Neuronal stem cell (in vitro differentiated cells): ENCODE measurements at regions not wholly inside any gene's neighbourhood (a gene's known extent, or its start where the extent isn't known, plus 50 kb on each side); places are given as distances from the start of the nearest gene placed in this dataset.

Source experiments
- DNase-seq: peaks from one replicate; pipeline ENCODE4 v3.0.0-alpha.2; 2013; ENCODE audit warnings: low spot score
- H2AFZ ChIP-seq: one replicate; pipeline ENCODE4 v1.6.1; 2013; ENCODE audit warnings: mild to moderate bottlenecking, low read length, inconsistent platforms
- H2AK5ac ChIP-seq: 2 replicates; pipeline ENCODE4 v1.6.1; 2013; ENCODE audit warnings: low read depth, mild to moderate bottlenecking, inconsistent platforms, low read length, moderate library complexity, mixed read lengths
- H2BK120ac ChIP-seq: 2 replicates; pipeline ENCODE4 v1.6.1; 2013; ENCODE audit warnings: low read depth, mild to moderate bottlenecking, inconsistent platforms, low read length, moderate library complexity, mixed read lengths
- H2BK12ac ChIP-seq: one replicate; pipeline ENCODE4 v1.6.1; 2013; ENCODE audit warnings: low read length, inconsistent platforms
- H2BK15ac ChIP-seq: 2 replicates; pipeline ENCODE4 v1.6.1; 2013; ENCODE audit warnings: mild to moderate bottlenecking, low read length, inconsistent platforms, mixed read lengths
- H2BK5ac ChIP-seq: one replicate; pipeline ENCODE4 v1.6.1; 2013; ENCODE audit warnings: inconsistent platforms, mild to moderate bottlenecking, low read length, moderate library complexity
- H3K14ac ChIP-seq: one replicate; pipeline ENCODE4 v1.6.1; 2013; ENCODE audit warnings: low read length, inconsistent platforms
- H3K18ac ChIP-seq: 2 replicates; pipeline ENCODE4 v1.6.1; 2013; ENCODE audit warnings: low read length, inconsistent platforms
- H3K23ac ChIP-seq: 2 replicates; pipeline ENCODE4 v1.6.1; 2013; ENCODE audit warnings: low read depth, mild to moderate bottlenecking, mixed read lengths, low read length, inconsistent platforms; ENCODE audit not compliant: poor library complexity
- H3K27ac ChIP-seq: replicated peaks from 3 replicates; pipeline ENCODE4 v1.5.1; 2013; ENCODE audit warnings: low read length, inconsistent platforms
- H3K27me3 ChIP-seq, 3 experiments: 2 replicates each; pipeline ENCODE4 v1.6.1; 2013; ENCODE audit warnings: low read length in 3 of 3, mild to moderate bottlenecking in 2 of 3, inconsistent platforms in 1 of 3, low read depth in 1 of 3, mixed read lengths in 1 of 3, moderate library complexity in 1 of 3; ENCODE audit not compliant: control insufficient read depth in 3 of 3, insufficient read depth in 3 of 3
- H3K36me3 ChIP-seq, 2 donors: replicated peaks in 1 of 2; 2 replicates each; pipeline ENCODE4 v1.6.1; 2013; ENCODE audit warnings: low read length in 2 of 2; ENCODE audit not compliant: control insufficient read depth in 2 of 2, insufficient read depth in 2 of 2
- H3K4ac ChIP-seq: 2 replicates; pipeline ENCODE4 v1.6.1; 2013; ENCODE audit warnings: inconsistent platforms, mild to moderate bottlenecking, low read length, moderate library complexity
- H3K4me1 ChIP-seq, 2 donors: 1 replicate in 1 of 2; 2 replicates in 1 of 2; pipeline ENCODE4 v1.6.1; 2013; ENCODE audit warnings: low read length in 2 of 2, low read depth in 1 of 2; ENCODE audit not compliant: control insufficient read depth in 2 of 2, insufficient read depth in 1 of 2
- H3K4me2 ChIP-seq: one replicate; pipeline ENCODE4 v1.6.1; 2013; ENCODE audit warnings: mild to moderate bottlenecking, low read length, inconsistent platforms; ENCODE audit not compliant: insufficient read depth, poor library complexity, severe bottlenecking
- H3K4me3 ChIP-seq, 2 donors: 2 replicates each; pipeline ENCODE4 v1.5.1; 2013; ENCODE audit warnings: low read length in 2 of 2, mild to moderate bottlenecking in 2 of 2, inconsistent platforms in 1 of 2, moderate library complexity in 1 of 2
- H3K79me1 ChIP-seq: one replicate; pipeline ENCODE4 v1.6.1; 2013; ENCODE audit warnings: low read depth, mild to moderate bottlenecking, inconsistent platforms, low read length, moderate library complexity
- H3K9ac ChIP-seq: one replicate; pipeline ENCODE4 v1.6.1; 2013; ENCODE audit warnings: mild to moderate bottlenecking, low read depth, low read length, inconsistent platforms; ENCODE audit not compliant: poor library complexity
- H3K9me3 ChIP-seq, 2 donors: replicated peaks in 1 of 2; 2 replicates each; pipeline versions ENCODE3 to v1.6.1; 2013; ENCODE audit warnings: low read length in 2 of 2, mild to moderate bottlenecking in 2 of 2, inconsistent platforms in 1 of 2, low read depth in 1 of 2, mixed read lengths in 1 of 2, moderate library complexity in 1 of 2; ENCODE audit not compliant: control insufficient read depth in 2 of 2, insufficient read depth in 1 of 2
- H4K8ac ChIP-seq: one replicate; pipeline ENCODE4 v1.6.1; 2013; ENCODE audit warnings: low read depth, mild to moderate bottlenecking, inconsistent platforms, low read length, moderate library complexity
- H4K91ac ChIP-seq: one replicate; pipeline ENCODE4 v1.6.1; 2013; ENCODE audit warnings: low read length, low read depth, mild to moderate bottlenecking, inconsistent platforms; ENCODE audit not compliant: poor library complexity
- WGBS, 2 donors: extraction: QIAGEN DNeasy Blood & Tissue Kit; methylation state at CpG; one replicate each; pipeline ENCODE4 v1.1.7; 2013; ENCODE audit warnings: missing lambda C conversion rate in 2 of 2, mixed read lengths in 1 of 2; ENCODE audit not compliant: insufficient read length in 2 of 2, insufficient replicate concordance in 1 of 2; ENCODE audit errors: extremely low coverage in 2 of 2; 5-methylcytosine and 5-hydroxymethylcytosine counted together

DNA sequence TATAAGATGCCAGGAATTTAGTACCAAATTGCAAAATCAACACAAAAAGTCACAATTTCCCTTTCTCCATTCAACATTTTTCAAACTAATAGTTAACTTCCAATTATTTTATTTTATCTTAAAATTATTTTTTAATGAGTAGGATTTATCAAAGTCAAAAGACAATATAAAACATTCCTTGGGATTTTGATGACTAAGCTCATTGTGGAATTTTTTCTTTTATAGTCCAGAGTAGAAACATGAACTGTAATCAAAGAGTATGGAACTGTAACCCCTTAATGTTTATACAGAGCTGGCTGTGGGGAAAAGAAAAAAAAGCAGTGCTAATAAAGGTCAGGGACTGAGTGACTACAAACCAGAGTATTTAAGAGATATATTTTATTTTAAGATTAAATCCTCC is 368.6 kb upstream of the CPXCR1 start:
- H3K23ac ChIP-seq: no peak overlapping the region
- H2BK120ac ChIP-seq: no peak overlapping the region
- H3K4me1 ChIP-seq: no peaks in the 10 kb centered on the region
- H4K8ac ChIP-seq: no peak overlapping the region
- no peaks in the 10 kb centered on the region for H3K27me3 ChIP-seq
- H3K18ac ChIP-seq: no peak overlapping the region
- H2BK15ac ChIP-seq: no peak overlapping the region
- no peak overlapping the region for H2AK5ac ChIP-seq
- H3K79me1 ChIP-seq: no peaks in the 10 kb centered on the region
- no peaks in the 10 kb centered on the region for H3K9me3 ChIP-seq
- H2BK12ac ChIP-seq: no peak overlapping the region
- no peak overlapping the region for H4K91ac ChIP-seq
- no peaks in the 10 kb centered on the region for H3K36me3 ChIP-seq
- H2BK5ac ChIP-seq: no peak overlapping the region
- no peak overlapping the region for H3K4ac ChIP-seq
- no peak overlapping the region for H3K4me3 ChIP-seq
- no peak overlapping the region for H3K4me2 ChIP-seq
- H2AFZ ChIP-seq: no peak overlapping the region
- no peak overlapping the region for H3K27ac ChIP-seq
- no peak for DNase-seq
- no peak overlapping the region for H3K14ac ChIP-seq
- H3K9ac ChIP-seq: no peak overlapping the region

GRCh38 chrX:88397551-88397950 is 349.5 kb upstream of the CPXCR1 start:
- Histone ChIP-seq H4K91ac (no peak overlapping the region), H3K4me1 (no peaks in the 10 kb centered on the region), H2AK5ac (no peak overlapping the region), H2BK15ac (no peak overlapping the region), H3K18ac (no peak overlapping the region), H2BK120ac (no peak overlapping the region), H2BK5ac (no peak overlapping the region), H3K27me3 (no peaks in the 10 kb centered on the region), H3K14ac (no peak overlapping the region), H2AFZ (no peak overlapping the region), H3K27ac (no peak overlapping the region), H3K9ac (no peak overlapping the region), H3K9me3 (no peaks in the 10 kb centered on the region), H3K4me3 (no peak overlapping the region), H3K36me3 (no peaks in the 10 kb centered on the region), H4K8ac (no peak overlapping the region), H3K23ac (no peak overlapping the region), H3K4me2 (no peak overlapping the region), H3K4ac (no peak overlapping the region), H2BK12ac (no peak overlapping the region), H3K79me1 (no peaks in the 10 kb centered on the region)
- WGBS, 2 donors: no CpG with 5 or more reads among the region's 2 CpGs
- no peak for DNase-seq

- no peak overlapping the region for H3K14ac ChIP-seq
- no peak overlapping the region for H3K4ac ChIP-seq
- H2BK12ac ChIP-seq: no peak overlapping the region
- no peak overlapping the region for H3K4me2 ChIP-seq
- H3K36me3 ChIP-seq: no peaks in the 10 kb centered on the region
- no peak overlapping the region for H4K8ac ChIP-seq
- H2AFZ ChIP-seq: no peak overlapping the region
- H2AK5ac ChIP-seq: no peak overlapping the region
- no peak overlapping the region for H2BK120ac ChIP-seq
- H3K23ac ChIP-seq: no peak overlapping the region
- WGBS, 2 donors: no CpG with 5 or more reads among the region's 5 CpGs
- no peak overlapping the region for H3K4me3 ChIP-seq
- H3K27ac ChIP-seq: no peak overlapping the region
- H3K27me3 ChIP-seq: no peaks in the 10 kb centered on the region
- H3K18ac ChIP-seq: no peak overlapping the region
- no peaks in the 10 kb centered on the region for H3K9me3 ChIP-seq
- H4K91ac ChIP-seq: no peak overlapping the region
- no peak overlapping the region for H2BK5ac ChIP-seq
- DNase-seq: no peak
- H3K79me1 ChIP-seq: no peaks in the 10 kb centered on the region
- no peaks in the 10 kb centered on the region for H3K4me1 ChIP-seq
- no peak overlapping the region for H3K9ac ChIP-seq
- H2BK15ac ChIP-seq: no peak overlapping the region
These were observed 331.0 kb upstream of the CPXCR1 start for GRCh38 chrX:88416002-88416401.

DNA sequence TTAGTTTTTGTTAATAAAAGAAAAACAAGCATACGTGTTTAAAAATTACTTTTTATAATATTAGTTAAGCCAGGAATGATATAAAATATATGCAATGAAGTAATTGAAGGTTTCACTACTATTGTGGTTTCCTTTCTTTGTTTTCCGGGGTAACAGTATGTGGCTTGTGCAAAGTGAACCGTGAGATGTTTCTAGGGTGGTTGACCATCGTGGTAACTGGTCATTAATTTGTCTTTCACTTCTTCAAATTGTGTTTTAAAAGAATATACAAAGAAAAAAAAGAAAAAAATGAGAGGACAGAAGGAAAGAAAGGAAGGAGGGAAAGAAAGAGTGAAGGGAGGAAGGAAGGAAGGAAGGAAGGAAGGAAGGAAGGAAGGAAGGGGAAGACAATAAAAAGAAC is 330.1 kb upstream of the CPXCR1 start:
- Histone ChIP-seq H3K4me2 (no peak overlapping the region), H4K8ac (no peak overlapping the region)

More for the DNA sequence above, 330.1 kb upstream of the CPXCR1 start:
- Histone ChIP-seq H3K18ac (no peak overlapping the region), H2BK15ac (no peak overlapping the region), H4K91ac (no peak overlapping the region), H2BK120ac (no peak overlapping the region), H3K4me1 (no peaks in the 10 kb centered on the region), H3K23ac (no peak overlapping the region), H3K79me1 (no peaks in the 10 kb centered on the region), H2BK5ac (no peak overlapping the region), H3K36me3 (no peaks in the 10 kb centered on the region), H2AK5ac (no peak overlapping the region), H3K4me3 (no peak overlapping the region), H3K27me3 (no peaks in the 10 kb centered on the region), H2BK12ac (no peak overlapping the region), H2AFZ (no peak overlapping the region), H3K9ac (no peak overlapping the region), H3K27ac (no peak overlapping the region), H3K14ac (no peak overlapping the region), H3K9me3 (no peaks in the 10 kb centered on the region), H3K4ac (no peak overlapping the region)
- DNase-seq: no peak
- whole genome bisulfite sequencing, 2 donors: no CpG with 5 or more reads among the region's 4 CpGs
